Transverse colon (tissue), 4 donors: ENCODE measurements at regions not wholly inside any gene's neighbourhood (a gene's known extent, or its start where the extent isn't known, plus 50 kb on each side); places are given as distances from the start of the nearest gene placed in this dataset.

Source experiments
- POLR2A ChIP-seq: fragments of 450-650 bp; IDR thresholded peaks from one replicate; pipeline ENCODE4 v1.6.1; 2016; ENCODE audit warnings: antibody characterized with exemption, mild to moderate bottlenecking, moderate library complexity
- POLR2AphosphoS5 ChIP-seq, 3 donors: sonication (generic); formaldehyde crosslinking; IDR thresholded peaks; one replicate each; pipeline ENCODE4 v1.6.1; 2016; ENCODE audit warnings: antibody characterized with exemption in 3 of 3
- TF ChIP-seq, protein P1 (sequence below), 5 experiments: fragments of 200-600 bp in 3 of 5; fragments of 450-650 bp in 2 of 5; sonication (generic) in 3 of 5; IDR thresholded peaks; 1 replicate in 2 of 5; 2 replicates in 3 of 5; pipeline ENCODE4 v1.5.1; 2016 to 2017; ENCODE audit warnings: antibody characterized with exemption in 5 of 5, inconsistent platforms in 3 of 5, mild to moderate bottlenecking in 2 of 5, moderate library complexity in 1 of 5

DNA sequence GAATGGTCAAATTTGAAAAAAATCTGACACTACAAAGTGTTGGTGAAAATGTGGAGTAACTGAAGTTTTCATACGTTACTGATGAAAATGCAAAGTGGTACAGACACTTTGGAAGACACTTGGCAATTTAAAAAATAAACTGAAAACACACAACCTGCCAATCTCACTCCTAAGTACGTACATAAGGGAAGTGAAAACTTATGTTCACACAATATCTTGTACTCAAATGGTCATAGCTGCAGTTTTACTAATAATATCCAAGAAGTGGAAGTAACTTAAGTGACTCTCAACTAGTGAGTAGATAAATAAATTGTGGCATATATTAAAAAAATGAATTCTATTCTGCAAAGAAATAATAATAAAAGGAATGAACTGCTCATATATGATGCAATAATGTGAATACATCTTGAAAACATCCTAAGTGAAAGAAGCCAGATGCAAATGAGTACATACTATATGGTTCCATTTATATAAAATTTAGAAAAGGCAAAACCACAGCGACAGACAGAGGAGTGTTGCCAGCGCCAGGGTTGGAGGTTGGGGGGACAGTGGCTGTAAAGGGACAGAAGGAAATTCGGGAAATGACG, 198.2 kb downstream of the ERMARD start:
- TF ChIP-seq, protein P1, sequence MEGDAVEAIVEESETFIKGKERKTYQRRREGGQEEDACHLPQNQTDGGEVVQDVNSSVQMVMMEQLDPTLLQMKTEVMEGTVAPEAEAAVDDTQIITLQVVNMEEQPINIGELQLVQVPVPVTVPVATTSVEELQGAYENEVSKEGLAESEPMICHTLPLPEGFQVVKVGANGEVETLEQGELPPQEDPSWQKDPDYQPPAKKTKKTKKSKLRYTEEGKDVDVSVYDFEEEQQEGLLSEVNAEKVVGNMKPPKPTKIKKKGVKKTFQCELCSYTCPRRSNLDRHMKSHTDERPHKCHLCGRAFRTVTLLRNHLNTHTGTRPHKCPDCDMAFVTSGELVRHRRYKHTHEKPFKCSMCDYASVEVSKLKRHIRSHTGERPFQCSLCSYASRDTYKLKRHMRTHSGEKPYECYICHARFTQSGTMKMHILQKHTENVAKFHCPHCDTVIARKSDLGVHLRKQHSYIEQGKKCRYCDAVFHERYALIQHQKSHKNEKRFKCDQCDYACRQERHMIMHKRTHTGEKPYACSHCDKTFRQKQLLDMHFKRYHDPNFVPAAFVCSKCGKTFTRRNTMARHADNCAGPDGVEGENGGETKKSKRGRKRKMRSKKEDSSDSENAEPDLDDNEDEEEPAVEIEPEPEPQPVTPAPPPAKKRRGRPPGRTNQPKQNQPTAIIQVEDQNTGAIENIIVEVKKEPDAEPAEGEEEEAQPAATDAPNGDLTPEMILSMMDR (IDR thresholded peaks at IDR 0.05): no peak
- TF ChIP-seq POLR2AphosphoS5 (IDR thresholded peaks at IDR 0.05) (no peak), POLR2A (no peak)
